Activated CD4-positive, alpha-beta T cell treated with anti-CD3 and anti-CD28 coated beads, Interleukin-2, amount 50 U/mL, for 1 hour (primary cell): ENCODE measurements at regions not wholly inside any gene's neighbourhood (a gene's known extent, or its start where the extent isn't known, plus 50 kb on each side); places are given as distances from the start of the nearest gene placed in this dataset.

Experiments
- DNase-seq: peaks from one replicate; pipeline ENCODE4 v3.0.0-alpha.2; 2020

DNA sequence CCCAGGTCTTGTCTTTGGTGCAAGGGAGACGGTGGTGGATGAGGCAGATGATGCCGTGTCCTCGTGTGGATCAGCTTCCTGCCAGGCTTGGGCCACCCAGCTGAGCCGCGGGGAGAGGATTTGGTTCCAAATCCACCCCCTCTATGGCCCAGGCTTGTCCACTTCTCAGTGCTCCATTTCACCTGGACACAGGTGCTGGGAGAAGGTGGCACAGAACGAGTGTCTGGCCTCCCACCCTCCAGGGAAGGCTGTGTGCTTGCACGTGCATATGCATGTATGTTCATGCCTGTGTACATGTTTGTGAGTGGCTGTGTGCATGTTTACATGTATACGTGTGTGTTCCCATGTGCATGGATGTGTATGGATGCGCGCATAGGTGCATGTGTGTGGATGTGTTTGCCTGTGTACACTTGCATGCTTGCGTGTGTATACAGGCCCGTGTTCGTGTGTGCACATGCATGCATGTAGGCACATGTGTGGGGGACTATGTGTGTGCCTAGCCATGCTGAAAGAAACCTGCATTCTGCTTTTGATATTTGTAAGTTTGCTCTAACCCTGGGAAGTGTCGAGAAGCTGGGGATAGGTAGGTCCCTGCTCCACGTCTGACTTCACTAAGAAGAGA is 196.3 kb downstream of the IRF8 start:
- no peak for DNase-seq

DNA sequence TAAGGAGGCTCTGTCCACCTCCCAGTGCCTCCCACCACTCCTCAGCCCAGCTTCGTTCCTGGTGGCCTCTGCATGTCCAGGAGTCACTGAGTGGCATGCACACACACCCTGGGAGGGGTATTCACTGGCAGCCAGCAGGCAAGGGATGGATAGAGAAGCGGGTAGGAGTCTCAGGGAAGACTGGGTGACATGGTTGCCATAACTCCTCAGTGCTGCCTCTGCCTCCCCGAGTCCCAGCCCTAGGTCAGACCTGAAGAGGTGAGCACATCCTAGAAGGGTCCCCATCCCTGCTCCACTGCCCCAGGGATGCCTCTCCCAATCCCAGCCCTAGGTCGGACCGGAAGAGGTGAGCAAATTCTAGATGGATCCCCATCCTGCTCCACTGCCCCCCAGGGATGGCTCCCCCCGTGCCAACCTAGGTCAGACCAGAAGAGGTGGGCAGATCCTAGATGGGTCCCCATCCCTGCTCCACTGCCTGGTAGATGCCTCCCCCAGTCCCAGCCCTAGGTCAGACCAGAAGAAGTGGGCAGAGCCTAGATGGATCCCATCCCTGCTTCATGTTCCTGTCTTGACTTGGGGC is 197.0 kb downstream of the IRF8 start:
- no peak for DNase-seq

DNA sequence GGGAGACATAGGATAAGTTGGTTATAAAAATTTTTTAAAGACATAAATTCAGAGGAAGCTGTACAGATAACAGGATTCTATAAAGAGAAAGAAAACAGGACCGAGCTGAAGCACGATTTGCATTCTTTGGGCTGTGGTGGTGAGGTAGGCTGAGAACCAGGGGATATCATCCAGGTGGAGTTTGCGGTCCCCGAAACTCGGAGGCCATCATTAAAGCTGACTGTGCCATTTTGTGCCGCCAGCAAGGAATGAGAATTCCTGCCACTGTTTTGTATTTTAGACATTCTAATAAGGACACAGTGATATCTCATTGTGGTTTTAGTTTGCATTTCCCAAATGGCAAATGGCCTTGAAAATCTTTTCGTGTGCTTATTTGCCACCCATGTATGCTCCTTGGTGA is 197.9 kb downstream of the IRF8 start:
- no peak for DNase-seq

DNA sequence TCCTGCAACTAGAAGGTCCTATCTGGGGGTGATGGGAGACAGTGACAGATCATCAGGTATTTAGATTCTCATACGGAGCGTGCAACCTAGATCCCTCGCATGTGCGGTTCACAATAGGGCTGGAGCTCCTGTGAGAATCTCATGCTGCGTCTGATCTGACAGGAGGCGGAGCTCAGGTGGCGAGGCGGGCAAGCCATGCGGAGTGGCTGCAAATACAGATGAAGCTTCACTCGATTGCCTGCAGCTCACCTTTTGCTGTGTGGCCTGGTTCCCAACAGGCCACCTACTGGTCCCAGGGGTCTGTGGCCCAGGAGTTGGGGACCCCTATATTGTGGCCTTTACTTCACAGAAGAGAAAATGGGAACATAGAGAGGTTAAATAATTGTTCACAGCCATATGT is 200.4 kb downstream of the IRF8 start:
- no peak for DNase-seq

DNA sequence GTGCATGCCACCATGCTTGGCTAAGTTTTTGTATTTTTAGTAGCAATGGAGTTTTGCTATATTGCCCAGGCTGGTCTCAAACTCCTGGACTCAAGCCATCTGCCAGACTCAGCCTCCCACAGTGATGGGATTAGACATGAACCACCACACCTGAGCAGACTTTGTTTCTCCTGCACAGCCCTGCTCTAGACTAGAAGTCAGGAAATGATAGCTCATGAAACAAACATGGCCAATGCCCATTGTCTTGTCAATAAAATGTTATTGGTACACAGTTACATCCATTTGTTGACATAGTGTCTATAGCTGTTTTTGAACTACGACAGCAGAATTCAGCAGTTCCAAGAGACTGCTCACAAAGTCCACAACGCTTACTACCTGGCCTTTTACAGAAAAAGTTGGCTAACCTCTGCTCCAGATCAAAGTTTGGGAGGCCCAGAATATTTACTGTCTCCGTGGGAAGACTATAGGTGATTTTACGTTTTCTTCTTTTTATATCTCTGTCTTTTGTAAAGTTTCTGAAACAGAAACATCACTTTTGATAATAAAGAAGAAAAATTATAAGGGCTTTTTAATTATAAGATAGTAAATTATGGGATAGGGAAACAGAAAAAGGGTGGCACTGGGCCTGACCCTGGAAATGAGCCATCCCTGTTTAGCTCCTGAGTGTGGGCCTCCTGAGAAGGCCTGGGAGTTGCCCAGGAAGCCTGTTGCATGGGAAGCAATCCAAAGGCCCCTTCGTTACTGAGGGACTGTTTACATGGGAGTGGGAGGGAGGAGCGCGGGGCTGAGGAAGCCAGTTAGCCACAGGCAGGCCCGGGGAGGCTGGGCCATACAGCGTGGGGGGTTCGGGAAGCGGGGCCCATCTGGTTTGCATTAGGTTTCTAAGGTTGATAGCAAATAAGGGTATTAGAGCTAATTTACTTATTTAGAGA is 201.5 kb downstream of the IRF8 start:
- no peak for DNase-seq

DNA sequence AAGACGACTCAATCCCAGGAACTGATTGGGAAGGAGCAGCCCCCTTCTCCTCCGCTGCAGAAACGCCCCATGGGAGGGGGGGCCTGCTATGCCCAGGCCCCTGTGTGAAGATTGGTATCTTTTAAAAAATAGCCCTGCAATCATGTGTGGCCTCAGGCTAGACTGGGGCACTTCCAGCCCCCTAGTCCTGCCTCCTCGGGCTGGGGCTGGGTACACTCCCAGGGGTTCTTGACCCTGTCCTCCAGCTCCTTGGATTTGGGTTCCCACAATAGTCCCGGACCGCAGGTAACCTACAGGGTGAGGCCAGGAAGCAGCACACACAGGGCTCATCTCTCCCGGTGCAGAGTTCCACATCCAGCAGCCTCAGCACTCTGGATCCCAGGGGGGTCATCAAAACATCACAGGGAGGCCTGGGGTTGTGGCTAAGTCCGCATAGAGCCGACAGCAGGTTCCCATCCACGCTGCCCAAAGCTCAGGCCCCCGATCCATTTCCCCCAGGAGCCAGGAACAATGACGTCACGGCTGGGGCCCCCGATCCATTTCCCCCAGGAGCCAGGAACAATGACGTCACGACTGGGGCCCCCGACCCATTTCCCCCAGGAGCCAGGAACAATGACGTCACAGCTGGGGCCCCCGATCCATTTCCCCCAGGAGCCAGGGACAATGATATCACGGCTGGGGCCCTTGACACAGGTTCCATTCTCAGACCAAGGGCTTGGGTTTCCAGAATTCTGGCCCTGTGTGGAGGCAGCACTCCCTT is 202.4 kb downstream of the IRF8 start:
- DNase-seq: no peak

DNA sequence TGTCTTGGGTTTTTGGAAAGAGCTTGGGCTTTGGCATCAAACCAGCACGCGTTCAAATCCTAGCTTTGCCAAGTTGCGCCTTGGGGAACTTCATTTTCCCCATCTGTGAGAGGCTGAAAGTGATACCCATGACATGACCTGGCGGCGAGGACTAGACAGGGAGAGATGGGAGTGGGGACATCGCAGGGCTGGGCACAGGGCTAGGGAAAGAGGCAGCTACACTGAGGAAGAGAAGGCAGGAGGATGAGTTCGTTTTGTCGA is 202.9 kb downstream of the IRF8 start:
- no peak for DNase-seq

DNA sequence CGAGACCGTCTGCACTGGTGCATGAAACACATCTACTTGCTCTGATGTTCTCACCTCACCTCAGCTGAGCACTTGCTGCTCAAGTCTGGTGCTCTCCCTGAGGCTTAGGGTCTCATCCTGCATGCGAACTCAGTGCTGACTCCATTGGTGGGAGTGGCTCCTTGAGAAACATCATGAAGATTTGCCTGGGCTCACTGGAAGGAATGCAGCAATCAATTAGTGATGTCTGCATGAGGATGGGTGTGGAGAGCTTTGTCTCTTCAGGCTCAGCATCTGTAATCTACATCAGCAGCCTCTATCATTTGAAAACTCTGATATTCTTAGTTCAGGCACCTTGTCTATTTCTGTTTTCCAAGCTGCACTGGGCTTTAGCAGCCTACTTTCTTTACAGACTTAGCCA is 204.4 kb downstream of the IRF8 start:
- DNase-seq: no peak

DNA sequence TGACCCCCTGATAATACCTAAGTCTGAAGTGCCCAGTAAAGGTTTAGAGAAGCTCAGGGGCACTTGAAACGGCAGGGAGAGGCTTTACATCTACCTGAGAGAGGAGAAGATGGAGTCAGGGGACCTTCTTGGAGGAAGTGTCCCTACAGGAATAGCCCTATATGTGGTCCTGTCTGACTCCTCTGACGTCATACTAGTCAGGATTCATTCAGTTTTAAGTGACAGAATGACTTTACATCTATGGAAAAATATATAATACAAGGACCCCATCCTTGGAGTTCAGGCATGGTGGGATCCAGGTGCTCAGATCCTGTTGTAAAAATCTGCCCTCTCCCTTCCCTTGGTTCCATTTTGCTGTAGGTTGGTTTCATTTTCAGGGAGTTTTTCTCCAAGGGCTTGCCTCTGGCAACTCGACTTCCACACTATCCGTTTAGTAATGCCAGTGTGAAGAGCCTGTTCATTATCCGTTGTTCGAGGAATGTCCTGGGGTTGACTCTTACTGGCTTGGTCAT is 205.6 kb downstream of the IRF8 start:
- no peak for DNase-seq

DNA sequence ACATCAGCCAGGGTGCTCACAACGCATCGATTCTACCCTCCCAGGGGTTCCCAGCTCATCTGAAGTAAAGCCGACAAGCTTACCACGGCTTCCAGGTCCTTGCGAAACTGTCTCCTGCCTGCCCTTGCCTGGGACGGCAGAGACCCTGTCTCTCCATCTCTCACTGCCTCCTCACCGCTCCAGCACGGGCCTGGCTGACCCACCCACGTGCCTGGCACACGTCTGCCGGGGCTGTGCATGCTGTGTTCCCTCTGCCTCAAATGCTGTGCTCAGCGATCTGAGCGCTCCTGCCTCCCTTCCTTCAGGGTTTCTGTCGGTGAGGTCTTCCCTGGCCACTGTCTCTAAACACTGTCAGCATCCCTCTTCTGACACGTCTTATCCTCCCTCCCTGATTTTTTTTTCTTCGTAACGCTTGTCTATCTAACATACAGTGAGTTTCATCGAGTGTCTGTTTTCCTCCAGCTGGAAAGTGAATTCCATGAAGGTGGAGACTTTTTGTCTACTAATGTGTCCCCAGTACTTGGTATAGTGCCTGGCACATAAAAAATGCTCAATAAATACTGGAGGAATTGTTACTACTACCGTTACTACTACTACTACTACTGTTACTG is 208.4 kb downstream of the IRF8 start:
- DNase-seq: no peak

DNA sequence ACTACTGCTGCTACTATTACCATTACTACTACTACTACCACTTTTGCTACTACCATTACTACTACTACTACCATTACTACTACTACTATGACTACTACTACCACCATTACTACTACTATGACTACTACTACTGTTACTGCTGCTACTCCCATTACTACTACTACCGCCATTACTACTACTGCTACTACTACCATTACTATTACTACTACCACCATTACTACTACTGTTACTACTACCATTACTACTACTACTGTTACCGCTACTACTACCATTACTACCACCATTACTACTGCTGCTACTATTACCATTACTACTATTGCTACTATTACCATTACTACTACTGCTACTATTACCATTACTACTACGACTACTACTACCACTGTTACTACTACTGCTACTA is 209.1 kb downstream of the IRF8 start:
- no peak for DNase-seq

DNA sequence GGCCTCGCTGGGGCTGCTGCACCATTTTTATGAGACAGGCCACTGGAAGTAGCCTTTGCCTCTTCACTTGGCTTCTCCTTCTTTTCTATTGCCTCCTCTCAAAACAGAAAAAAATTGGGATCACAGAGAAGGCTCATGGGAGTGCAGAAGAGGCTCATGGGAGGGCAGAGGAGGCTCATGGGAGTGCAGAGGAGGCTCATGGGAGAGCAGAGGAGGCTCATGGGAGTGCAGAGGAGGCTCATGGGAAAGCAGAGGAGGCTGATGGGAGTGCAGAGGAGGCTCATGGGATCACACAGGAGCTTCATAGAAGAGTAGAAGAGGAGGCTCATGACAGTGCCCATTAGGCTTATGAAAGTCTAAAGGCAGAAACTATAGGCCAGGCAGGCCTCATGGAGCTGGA is 211.2 kb downstream of the IRF8 start:
- no peak for DNase-seq

DNA sequence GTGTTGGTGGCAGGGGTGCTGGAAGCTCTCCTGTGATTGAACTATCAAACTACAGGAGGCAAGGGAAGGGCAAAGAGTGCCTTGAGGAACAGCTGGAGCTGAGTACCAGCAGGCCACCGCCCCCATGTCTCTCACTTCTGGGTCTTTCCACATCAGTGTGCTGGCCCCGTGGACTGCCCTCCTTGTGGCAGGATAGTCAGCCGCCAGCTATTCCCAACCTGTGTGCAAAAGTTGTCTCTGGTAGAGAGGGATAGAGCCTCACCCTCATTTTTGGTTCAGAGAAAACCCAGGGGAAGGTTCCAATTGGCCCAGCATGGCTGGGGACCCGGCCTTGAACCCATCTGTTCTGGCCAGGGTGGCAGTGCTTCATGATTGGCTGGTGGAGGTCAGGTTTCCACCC is 211.8 kb downstream of the IRF8 start:
- DNase-seq: no peak

DNA sequence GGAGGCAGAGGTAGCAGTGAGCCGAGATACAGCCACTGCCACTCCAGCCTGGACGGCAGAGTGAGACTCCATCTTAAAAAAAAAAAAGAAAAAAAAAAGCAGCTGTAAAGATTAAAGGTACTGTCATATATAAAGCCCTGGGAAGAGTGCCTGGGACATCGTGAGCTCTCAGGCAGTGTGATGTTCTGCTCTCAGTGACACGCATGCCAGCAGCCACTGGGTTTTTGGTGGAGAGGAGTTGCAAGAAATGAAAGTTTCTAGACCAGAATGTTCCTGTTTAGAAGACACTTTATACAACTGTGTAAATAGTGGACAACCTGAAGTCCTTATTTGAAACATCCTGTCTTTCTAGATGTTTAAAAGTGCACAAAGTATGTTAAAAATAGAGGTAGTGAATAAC is 213.2 kb downstream of the IRF8 start:
- no peak for DNase-seq

DNA sequence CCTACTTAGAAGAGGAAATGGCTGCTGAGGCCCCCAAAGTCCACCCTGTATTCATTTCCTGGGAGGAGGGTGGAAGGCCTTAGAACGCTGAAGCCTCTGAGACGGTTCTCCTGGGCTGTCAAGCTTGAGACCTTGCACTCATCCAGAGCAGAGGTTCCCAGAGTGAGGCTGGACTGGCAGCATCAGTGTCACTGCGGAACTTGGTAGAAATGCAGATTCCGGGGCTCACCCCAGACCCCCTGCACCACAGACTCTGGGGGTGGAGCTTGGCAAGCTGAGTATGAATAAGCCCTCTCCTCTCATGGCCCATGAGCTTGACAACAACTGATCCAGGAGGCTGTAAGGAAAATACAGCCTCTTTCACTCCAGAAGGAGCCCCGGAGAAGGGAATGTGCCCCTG is 218.3 kb downstream of the IRF8 start:
- DNase-seq: no peak

DNA sequence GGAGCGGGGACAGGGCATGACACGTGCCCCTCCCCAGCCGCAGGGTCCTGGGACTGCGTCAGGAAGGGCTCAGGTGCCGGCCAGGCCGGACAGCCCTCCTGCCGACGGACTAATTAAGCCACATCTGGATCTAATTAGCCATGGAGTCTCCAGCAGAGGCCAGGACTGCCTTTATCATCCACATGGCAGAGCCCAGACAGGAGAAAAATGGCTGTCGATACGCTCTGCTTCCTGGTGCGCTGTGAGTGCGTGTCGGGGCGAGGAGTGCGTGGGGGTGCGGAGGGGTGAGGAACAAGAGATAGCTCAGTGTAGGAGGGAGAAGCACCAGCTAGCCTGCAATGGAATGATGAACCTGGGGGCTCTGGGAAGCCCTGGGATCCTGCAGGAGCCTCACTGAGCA is 218.8 kb downstream of the IRF8 start:
- no peak for DNase-seq

DNA sequence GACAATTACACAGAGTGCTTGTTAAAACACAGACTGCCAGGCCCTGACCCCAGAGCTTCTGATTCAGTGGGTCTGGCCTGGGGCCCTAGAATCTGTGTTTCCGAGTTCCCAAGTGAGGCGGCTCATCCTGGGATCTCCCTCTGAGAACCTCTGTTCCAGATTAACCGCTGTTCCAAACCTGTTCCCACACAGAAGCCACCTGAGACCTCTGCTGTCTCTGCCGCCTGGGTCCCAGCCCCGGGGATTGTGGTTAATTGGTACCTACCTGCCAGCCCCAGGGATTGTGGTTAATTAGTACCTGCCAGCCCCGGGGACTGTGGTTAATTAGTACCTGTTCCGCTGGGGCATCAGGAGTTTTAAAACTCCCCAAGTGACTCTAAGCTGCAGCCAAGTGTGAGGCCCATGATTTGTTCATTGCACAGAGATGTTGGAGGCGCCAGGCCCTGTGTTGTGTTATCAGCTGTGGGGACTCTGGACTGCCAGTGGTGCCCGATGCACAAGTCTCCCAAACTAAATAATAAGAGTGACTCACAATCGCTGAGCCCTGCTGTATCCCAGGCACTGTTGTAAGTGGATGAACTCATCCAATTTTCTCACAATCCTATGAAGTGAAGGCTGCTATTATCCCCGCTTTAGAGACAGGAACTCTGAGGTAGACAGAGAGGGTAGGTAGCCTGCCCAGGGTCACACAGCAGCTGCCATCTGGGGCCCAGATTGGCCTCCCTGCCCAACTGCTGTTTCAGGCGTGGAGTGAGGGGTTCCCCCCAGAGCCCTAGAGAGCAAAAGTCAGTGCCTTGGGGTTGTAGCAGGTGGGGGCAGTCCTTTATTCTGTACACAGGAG is 219.7 kb downstream of the IRF8 start:
- no peak for DNase-seq

DNA sequence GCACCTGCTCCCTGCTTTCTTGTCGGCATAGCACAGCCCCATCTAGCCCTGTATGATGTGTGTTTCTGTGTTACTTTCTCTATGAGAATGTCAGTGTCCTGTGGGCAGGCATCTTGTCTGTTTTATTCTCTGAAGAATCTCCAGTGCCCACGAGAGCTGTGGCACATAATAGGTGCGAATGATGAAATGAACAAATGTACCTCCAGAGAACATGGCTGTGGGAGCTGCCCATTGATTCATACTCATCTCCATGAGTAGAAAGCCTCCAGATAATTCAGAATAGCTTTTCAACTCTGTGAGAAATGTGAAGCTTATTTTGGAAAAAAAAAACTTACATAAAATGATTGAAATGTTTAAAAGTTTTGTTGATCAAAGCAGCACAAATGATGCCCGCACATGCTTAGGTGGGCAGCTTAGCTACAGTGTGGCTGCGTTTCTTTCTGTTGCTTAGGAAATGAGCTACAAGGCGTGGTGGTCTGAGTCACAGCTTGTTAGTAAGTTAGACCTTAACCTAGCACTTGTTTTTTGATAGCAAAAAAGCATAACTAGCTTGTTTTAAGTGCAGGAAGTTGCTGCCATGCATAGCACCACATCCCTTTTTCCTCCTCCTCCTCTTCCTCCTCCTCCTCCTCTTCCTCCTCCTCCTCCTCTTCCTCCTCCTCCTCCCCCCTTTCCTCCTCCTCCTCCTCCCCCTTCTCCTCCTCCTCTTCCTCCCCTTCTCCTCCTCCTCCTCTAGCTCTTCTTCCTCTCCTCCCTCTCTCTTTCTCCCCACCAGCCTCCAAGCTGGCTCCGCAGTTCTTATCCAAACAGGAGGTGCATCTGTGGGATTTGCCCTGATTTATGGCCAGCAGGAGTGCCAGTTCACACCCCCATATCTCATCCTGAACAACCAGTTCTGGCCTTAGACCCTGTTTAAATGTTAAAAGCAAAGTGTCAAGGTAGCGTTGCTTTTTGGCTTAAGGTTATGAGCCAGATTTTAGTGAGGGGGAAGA is 221.5 kb downstream of the IRF8 start:
- no peak for DNase-seq

DNA sequence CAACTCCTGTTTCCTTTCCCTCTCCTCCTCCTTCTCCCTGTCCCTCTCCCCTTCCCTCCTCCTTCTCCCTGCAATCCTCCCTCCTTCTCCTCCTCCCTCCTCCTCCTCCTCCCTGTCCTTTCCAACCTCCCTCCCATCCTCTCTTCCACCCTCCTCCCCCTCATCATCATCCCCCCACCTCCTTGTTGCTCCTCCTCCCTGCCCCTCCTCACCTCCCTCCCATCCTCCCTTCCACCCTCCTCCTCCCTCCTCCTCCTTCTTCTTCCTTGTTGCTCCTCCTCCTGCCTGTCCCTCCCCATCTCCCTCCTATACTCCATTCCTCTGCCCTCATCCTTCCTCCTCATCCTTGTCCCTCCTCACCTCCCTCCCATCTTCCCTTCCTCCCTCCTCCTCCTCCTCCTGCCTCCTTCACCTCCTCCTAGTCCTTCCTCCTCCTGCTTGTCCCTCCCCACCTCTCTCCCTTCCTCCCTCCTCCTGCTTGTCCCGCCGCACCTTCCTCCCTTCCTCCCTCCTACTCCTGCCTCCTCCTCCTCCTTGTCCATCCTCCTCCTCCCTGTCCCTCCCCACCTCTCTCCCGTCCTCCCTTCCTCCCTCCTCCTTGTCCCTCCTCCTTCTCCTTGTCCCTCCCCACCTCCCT is 222.5 kb downstream of the IRF8 start:
- no peak for DNase-seq

DNA sequence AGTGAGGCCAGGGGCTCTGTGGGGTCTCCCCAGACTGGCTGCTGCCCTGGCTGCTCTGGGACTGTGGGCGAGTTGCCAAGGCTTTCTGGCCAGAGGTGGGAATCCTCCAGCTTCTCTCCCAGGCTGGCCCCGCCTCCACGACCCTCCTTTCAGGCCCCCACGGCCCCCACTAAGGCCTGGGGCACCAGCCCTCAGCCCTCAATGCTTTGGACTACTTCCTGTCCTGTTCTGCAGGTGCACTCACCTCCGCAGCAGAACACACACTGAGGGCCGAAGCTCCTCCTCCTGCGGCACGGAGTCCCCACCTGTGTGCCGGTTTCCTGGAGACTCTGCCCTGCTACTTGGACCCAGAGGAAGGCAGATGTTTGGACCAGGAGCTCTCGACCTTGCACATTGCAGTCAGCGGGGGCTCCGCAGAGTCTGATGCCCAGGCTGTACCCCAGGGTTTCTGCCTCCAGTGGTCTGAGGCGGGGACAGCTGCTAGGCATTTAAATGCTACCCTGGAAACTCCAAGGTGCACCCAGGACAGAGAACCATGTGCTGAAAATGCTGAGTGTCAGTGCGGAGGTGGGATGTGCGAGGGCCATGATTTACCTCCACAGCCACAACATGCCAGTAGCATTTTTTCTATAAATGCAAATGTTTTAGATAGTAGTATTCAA is 223.8 kb downstream of the IRF8 start:
- DNase-seq: no peak
